Stimulated activated naive CD8-positive, alpha-beta T cell treated with anti-CD3 and anti-CD28 coated beads, Interleukin-15, amount 100 ng/mL, for 72 hours (primary cell): ENCODE measurements at regions not wholly inside any gene's neighbourhood (a gene's known extent, or its start where the extent isn't known, plus 50 kb on each side); places are given as distances from the start of the nearest gene placed in this dataset.

Experiments
- ATAC-seq: fragments of 150-1000 bp; cut with Tn5 transposase; 2 replicates; pipeline ENCODE4 v1.10.0; 2021; ENCODE audit warnings: mild to moderate bottlenecking, moderate library complexity
- DNase-seq, 2 donors: peaks; one replicate each; pipeline ENCODE4 v3.0.0; 2021 to 2022
- H3K27ac Mint-ChIP-seq, 2 donors: one replicate each; pipeline ENCODE4 v1.8.0; 2022; ENCODE audit warnings: mild to moderate bottlenecking in 2 of 2, mixed read lengths in 2 of 2, moderate library complexity in 2 of 2
- H3K27me3 Mint-ChIP-seq: one replicate; pipeline ENCODE4 v1.8.0; 2022; ENCODE audit warnings: mixed read lengths
- H3K4me1 Mint-ChIP-seq: one replicate; pipeline ENCODE4 v1.8.0; 2022; ENCODE audit warnings: mild to moderate bottlenecking, mixed read lengths
- H3K4me3 Mint-ChIP-seq, 2 donors: one replicate each; pipeline ENCODE4 v1.8.0; 2022; ENCODE audit warnings: mild to moderate bottlenecking in 2 of 2, mixed read lengths in 2 of 2, moderate library complexity in 1 of 2
- H3K9me3 Mint-ChIP-seq, 2 donors: one replicate each; pipeline ENCODE4 v1.8.0; 2022; ENCODE audit warnings: mixed read lengths in 2 of 2

GRCh38 chr11:29712616-29713015 is 304.2 kb downstream of the KCNA4 start:
- Mint-ChIP-seq H3K4me1 (no peaks in the 10 kb centered on the region), H3K27me3 (no peaks in the 10 kb centered on the region), H3K27ac (no peak overlapping the region), H3K4me3 (no peak overlapping the region), H3K9me3 (peaks cover 10 to 19% of the 10 kb centered on the region in 2 donors)
- DNase-seq (no peak), ATAC-seq (no peak)

- no peak for ATAC-seq
- no peak overlapping the region for H3K27ac Mint-ChIP-seq
- DNase-seq = no peak
- no peak overlapping the region for H3K4me3 Mint-ChIP-seq
- peaks cover 13% of the 10 kb centered on the region in 2 donors for H3K9me3 Mint-ChIP-seq
- H3K27me3 Mint-ChIP-seq = no peaks in the 10 kb centered on the region
- no peaks in the 10 kb centered on the region for H3K4me1 Mint-ChIP-seq
Observed at GRCh38 chr11:29707924-29708323, 308.9 kb downstream of the KCNA4 start.

- H3K9me3 Mint-ChIP-seq = peaks cover 5 to 12% of the 10 kb centered on the region in 2 donors
- no peak overlapping the region for H3K4me3 Mint-ChIP-seq
- H3K27ac Mint-ChIP-seq = no peak overlapping the region
- no peaks in the 10 kb centered on the region for H3K4me1 Mint-ChIP-seq
- H3K27me3 Mint-ChIP-seq = no peaks in the 10 kb centered on the region
- ATAC-seq = no peak
- DNase-seq = no peak
Observed at GRCh38 chr11:29685361-29685760, 331.5 kb downstream of the KCNA4 start.

- no peak overlapping the region for H3K4me3 Mint-ChIP-seq
- H3K27ac Mint-ChIP-seq = no peak overlapping the region
- DNase-seq (no peak), ATAC-seq (no peak)
- peaks cover under 1 to 2% of the 10 kb centered on the region in 2 donors for H3K9me3 Mint-ChIP-seq
- H3K4me1 Mint-ChIP-seq = no peaks in the 10 kb centered on the region
- H3K27me3 Mint-ChIP-seq = no peaks in the 10 kb centered on the region
Observed at GRCh38 chr11:29682856-29683255, 334.0 kb downstream of the KCNA4 start.

- Mint-ChIP-seq H3K4me1 (no peaks in the 10 kb centered on the region), H3K27me3 (no peaks in the 10 kb centered on the region), H3K9me3 (peaks cover 0 to 5% of the 10 kb centered on the region in 2 donors), H3K4me3 (no peak overlapping the region), H3K27ac (no peak overlapping the region)
- no peak for ATAC-seq
- DNase-seq = no peak
Observed at GRCh38 chr11:29679996-29680395, 336.8 kb downstream of the KCNA4 start.

GRCh38 chr11:29676993-29677392 is 339.8 kb downstream of the KCNA4 start:
- H3K9me3 Mint-ChIP-seq = peaks cover 5 to 12% of the 10 kb centered on the region in 2 donors
- no peak for DNase-seq
- H3K4me3 Mint-ChIP-seq = no peak overlapping the region
- H3K4me1 Mint-ChIP-seq = no peaks in the 10 kb centered on the region
- H3K27ac Mint-ChIP-seq = no peak overlapping the region
- ATAC-seq = no peak
- no peaks in the 10 kb centered on the region for H3K27me3 Mint-ChIP-seq

GRCh38 chr11:29669310-29669709 is 347.5 kb downstream of the KCNA4 start:
- Mint-ChIP-seq H3K27ac (no peak overlapping the region), H3K4me1 (no peaks in the 10 kb centered on the region), H3K27me3 (no peaks in the 10 kb centered on the region), H3K4me3 (no peak overlapping the region), H3K9me3 (peaks cover 26 to 36% of the 10 kb centered on the region in 2 donors)
- DNase-seq (no peak), ATAC-seq (no peak)

- no peaks in the 10 kb centered on the region for H3K27me3 Mint-ChIP-seq
- H3K4me1 Mint-ChIP-seq = no peaks in the 10 kb centered on the region
Observed at GRCh38 chr11:29657709-29658108, 359.1 kb downstream of the KCNA4 start.

GRCh38 chr11:29656597-29656996 is 360.2 kb downstream of the KCNA4 start:
- H3K4me3 Mint-ChIP-seq = no peak overlapping the region
- H3K27ac Mint-ChIP-seq = no peak overlapping the region
- no peaks in the 10 kb centered on the region for H3K27me3 Mint-ChIP-seq
- no peaks in the 10 kb centered on the region for H3K4me1 Mint-ChIP-seq
- H3K9me3 Mint-ChIP-seq = peaks cover 0 to 2% of the 10 kb centered on the region in 2 donors
- ATAC-seq (no peak), DNase-seq (no peak)

More at GRCh38 chr11:29657709-29658108, 359.1 kb downstream of the KCNA4 start:
- H3K9me3 Mint-ChIP-seq = no peaks in the 10 kb centered on the region
- no peak for DNase-seq
- no peak overlapping the region for H3K4me3 Mint-ChIP-seq
- H3K27ac Mint-ChIP-seq = no peak overlapping the region
- ATAC-seq = no peak

GRCh38 chr11:29645373-29645772 is 371.5 kb downstream of the KCNA4 start:
- no peak overlapping the region for H3K4me3 Mint-ChIP-seq
- no peaks in the 10 kb centered on the region for H3K4me1 Mint-ChIP-seq
- H3K27ac Mint-ChIP-seq = no peak overlapping the region
- no peak for DNase-seq
- no peak for ATAC-seq
- H3K27me3 Mint-ChIP-seq = no peaks in the 10 kb centered on the region
- H3K9me3 Mint-ChIP-seq = peaks cover 5 to 7% of the 10 kb centered on the region in 2 donors

GRCh38 chr11:29641201-29641600 is 375.6 kb downstream of the KCNA4 start:
- H3K4me3 Mint-ChIP-seq = no peak overlapping the region
- H3K4me1 Mint-ChIP-seq = no peaks in the 10 kb centered on the region
- no peak for ATAC-seq
- peaks cover 3 to 10% of the 10 kb centered on the region in 2 donors for H3K9me3 Mint-ChIP-seq
- H3K27me3 Mint-ChIP-seq = no peaks in the 10 kb centered on the region
- DNase-seq = no peak
- H3K27ac Mint-ChIP-seq = no peak overlapping the region

- DNase-seq (no peak), ATAC-seq (no peak)
- Mint-ChIP-seq H3K9me3 (peaks cover 12 to 25% of the 10 kb centered on the region in 2 donors), H3K4me1 (no peaks in the 10 kb centered on the region), H3K4me3 (no peak overlapping the region), H3K27me3 (no peaks in the 10 kb centered on the region), H3K27ac (no peak overlapping the region)
Observed at GRCh38 chr11:29634744-29635143, 382.1 kb downstream of the KCNA4 start.

- ATAC-seq (no peak), DNase-seq (no peak)
- peaks cover 12 to 25% of the 10 kb centered on the region in 2 donors for H3K9me3 Mint-ChIP-seq
- H3K4me3 Mint-ChIP-seq = no peak overlapping the region
- H3K27me3 Mint-ChIP-seq = no peaks in the 10 kb centered on the region
- no peaks in the 10 kb centered on the region for H3K4me1 Mint-ChIP-seq
- no peak overlapping the region for H3K27ac Mint-ChIP-seq
Observed at GRCh38 chr11:29634244-29634643, 382.6 kb downstream of the KCNA4 start.

GRCh38 chr11:29629286-29629685 is 387.5 kb downstream of the KCNA4 start:
- no peak overlapping the region for H3K4me3 Mint-ChIP-seq
- H3K27me3 Mint-ChIP-seq = no peaks in the 10 kb centered on the region
- no peak for DNase-seq
- H3K27ac Mint-ChIP-seq = no peak overlapping the region
- H3K4me1 Mint-ChIP-seq = no peaks in the 10 kb centered on the region
- no peak for ATAC-seq
- H3K9me3 Mint-ChIP-seq = peaks cover 0 to 24% of the 10 kb centered on the region in 2 donors

GRCh38 chr11:29628609-29629008 is 388.2 kb downstream of the KCNA4 start:
- DNase-seq (no peak), ATAC-seq (no peak)
- Mint-ChIP-seq H3K27me3 (no peaks in the 10 kb centered on the region), H3K9me3 (peaks cover 0 to 24% of the 10 kb centered on the region in 2 donors), H3K4me3 (no peak overlapping the region), H3K27ac (peak overlapping the region in 1 of 2 donors; percentile 6), H3K4me1 (no peaks in the 10 kb centered on the region)

GRCh38 chr11:29627541-29627940 is 389.3 kb downstream of the KCNA4 start:
- no peak overlapping the region for H3K27ac Mint-ChIP-seq
- ATAC-seq = no peak

GRCh38 chr11:29623144-29623722 is 393.6 kb downstream of the KCNA4 start:
- H3K4me3 Mint-ChIP-seq = no peak overlapping the region
- ATAC-seq = no peak
- H3K27ac Mint-ChIP-seq = no peak overlapping the region
- no peaks in the 10 kb centered on the region for H3K27me3 Mint-ChIP-seq
- no peaks in the 10 kb centered on the region for H3K4me1 Mint-ChIP-seq
- peaks cover 0 to 7% of the 10 kb centered on the region in 2 donors for H3K9me3 Mint-ChIP-seq
- no peak for DNase-seq

More at GRCh38 chr11:29627541-29627940, 389.3 kb downstream of the KCNA4 start:
- no peak overlapping the region for H3K4me3 Mint-ChIP-seq
- H3K27me3 Mint-ChIP-seq = no peaks in the 10 kb centered on the region
- H3K9me3 Mint-ChIP-seq = peaks cover 0 to 24% of the 10 kb centered on the region in 2 donors
- no peaks in the 10 kb centered on the region for H3K4me1 Mint-ChIP-seq
- DNase-seq = no peak
